ENCODE measurements at regions not wholly inside any gene's neighbourhood (a gene's known extent, or its start where the extent isn't known, plus 50 kb on each side); places are given as distances from the start of the nearest gene placed in this dataset.

DNA sequence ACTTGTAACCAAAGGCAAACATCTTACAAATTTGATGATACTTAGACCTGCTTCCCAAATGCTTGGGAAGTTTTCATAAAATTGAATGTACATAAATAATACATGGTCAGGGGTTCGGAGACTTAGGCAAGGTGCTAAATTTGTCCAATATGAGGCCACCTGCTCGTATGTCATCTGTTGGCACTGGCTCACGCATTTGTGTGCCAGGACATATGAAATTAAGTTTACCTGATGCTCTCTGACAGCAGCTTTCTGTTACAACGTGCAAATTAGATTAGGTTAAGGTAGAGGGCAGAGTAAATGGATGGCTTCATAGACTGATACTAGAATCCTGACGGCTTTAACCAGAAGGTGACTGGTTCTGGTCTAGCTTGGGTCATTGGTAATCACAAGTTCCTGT, 970.3 kb upstream of the RBFOX1 start:
- CTCF ChIA-PET, result no interaction called here

More for the DNA sequence above, 970.3 kb upstream of the RBFOX1 start:
- no peak for TF ChIP-seq FOS (IDR thresholded peaks at IDR 0.05; ENCODE audit: borderline replicate concordance, insufficient read depth, low read length)
- no peak for TF ChIP-seq POLR2A (IDR thresholded peaks at IDR 0.05; ENCODE audit: low read depth, low read length)
- no peak for TF ChIP-seq MYC (IDR thresholded peaks at IDR 0.05; ENCODE audit: low read depth, low read length)
- TF ChIP-seq POLR2AphosphoS5 (IDR thresholded peaks at IDR 0.05; ENCODE audit: insufficient read depth, low read depth, low read length), result no peak
- TF ChIP-seq JUN (IDR thresholded peaks at IDR 0.05; ENCODE audit: borderline replicate concordance, insufficient read depth, insufficient read length, low read depth), result no peak
- no peak for TF ChIP-seq EZH2 (IDR thresholded peaks at IDR 0.05; ENCODE audit: borderline replicate concordance, low read depth, low read length, severe bottlenecking)
- TF ChIP-seq, protein P1, sequence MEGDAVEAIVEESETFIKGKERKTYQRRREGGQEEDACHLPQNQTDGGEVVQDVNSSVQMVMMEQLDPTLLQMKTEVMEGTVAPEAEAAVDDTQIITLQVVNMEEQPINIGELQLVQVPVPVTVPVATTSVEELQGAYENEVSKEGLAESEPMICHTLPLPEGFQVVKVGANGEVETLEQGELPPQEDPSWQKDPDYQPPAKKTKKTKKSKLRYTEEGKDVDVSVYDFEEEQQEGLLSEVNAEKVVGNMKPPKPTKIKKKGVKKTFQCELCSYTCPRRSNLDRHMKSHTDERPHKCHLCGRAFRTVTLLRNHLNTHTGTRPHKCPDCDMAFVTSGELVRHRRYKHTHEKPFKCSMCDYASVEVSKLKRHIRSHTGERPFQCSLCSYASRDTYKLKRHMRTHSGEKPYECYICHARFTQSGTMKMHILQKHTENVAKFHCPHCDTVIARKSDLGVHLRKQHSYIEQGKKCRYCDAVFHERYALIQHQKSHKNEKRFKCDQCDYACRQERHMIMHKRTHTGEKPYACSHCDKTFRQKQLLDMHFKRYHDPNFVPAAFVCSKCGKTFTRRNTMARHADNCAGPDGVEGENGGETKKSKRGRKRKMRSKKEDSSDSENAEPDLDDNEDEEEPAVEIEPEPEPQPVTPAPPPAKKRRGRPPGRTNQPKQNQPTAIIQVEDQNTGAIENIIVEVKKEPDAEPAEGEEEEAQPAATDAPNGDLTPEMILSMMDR (IDR thresholded peaks at IDR 0.05; ENCODE audit: extremely low read depth in 1 of 2, insufficient read depth in 1 of 2, low read depth in 1 of 2, low read length in 2 of 2), result no peak
- TF ChIP-seq GATA2 (IDR thresholded peaks at IDR 0.05; ENCODE audit: insufficient read depth, insufficient read length, low read depth, low read length), result no peak
- TF ChIP-seq, protein P2, sequence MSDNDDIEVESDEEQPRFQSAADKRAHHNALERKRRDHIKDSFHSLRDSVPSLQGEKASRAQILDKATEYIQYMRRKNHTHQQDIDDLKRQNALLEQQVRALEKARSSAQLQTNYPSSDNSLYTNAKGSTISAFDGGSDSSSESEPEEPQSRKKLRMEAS (IDR thresholded peaks at IDR 0.05; ENCODE audit: insufficient read depth, insufficient read length), result no peak
- no peaks in the 10 kb centered on the region for H3K9me3 ChIP-seq (replicated peaks; ENCODE audit: control insufficient read depth, insufficient read depth, low read length)
- intact Hi-C loops (cut with micrococcal nuclease), result no loop called here
- no TSS peak for BruUV-seq (replicated peaks)
- H3K4me2 ChIP-seq (ENCODE audit: insufficient read depth, low read length), result no peak overlapping the region
- POLR2A ChIA-PET, result no interaction called here
- dilution Hi-C loops (cut with MboI; ENCODE audit: extremely low pct_ligation_motif_present, low sequenced_read_pairs), result no loop called here
- H3K36me3 ChIP-seq (ENCODE audit: control insufficient read depth in 2 of 2, extremely low read depth in 1 of 2, insufficient read depth in 2 of 2, low read length in 2 of 2), result no peaks in the 10 kb centered on the region
- no peaks in the 10 kb centered on the region for H3K27me3 ChIP-seq (ENCODE audit: control insufficient read depth in 2 of 2, insufficient read depth in 2 of 2, low read length in 2 of 2)
- DNase-seq (ENCODE audit: low read depth, low spot score), result no peak
- FAIRE-seq, result no peak
- no peak overlapping the region for H3K9ac ChIP-seq (replicated peaks; ENCODE audit: extremely low read depth, insufficient read depth, low read length)
- H4K20me1 ChIP-seq (replicated peaks; ENCODE audit: control insufficient read depth, extremely low read depth, insufficient read depth, low read length), result no peaks in the 10 kb centered on the region
- H3K27ac ChIP-seq (ENCODE audit: insufficient read depth, low read depth, low read length), result no peak overlapping the region
- H3K79me2 ChIP-seq (ENCODE audit: control insufficient read depth, insufficient read depth, low read length), result no peaks in the 10 kb centered on the region
- H2AFZ ChIP-seq (ENCODE audit: low read depth, low read length), result no peak overlapping the region
- H3K4me3 ChIP-seq (replicated peaks in 1 of 3; ENCODE audit: insufficient read depth in 1 of 3, low read depth in 1 of 3, low read length in 3 of 3), result no peak overlapping the region
- H3K4me1 ChIP-seq (ENCODE audit: control insufficient read depth, extremely low read depth, insufficient read depth, low read length), result no peaks in the 10 kb centered on the region
- H3K9me1 ChIP-seq (replicated peaks; ENCODE audit: control insufficient read depth, extremely low read depth, insufficient read depth, low read length), result no peaks in the 10 kb centered on the region
